SU-DHL-6 (cell line): ENCODE measurements at regions not wholly inside any gene's neighbourhood (a gene's known extent, or its start where the extent isn't known, plus 50 kb on each side); places are given as distances from the start of the nearest gene placed in this dataset.

Experiments
- H2AFZ ChIP-seq: fragments of 200-600 bp; sonication (generic); 2 replicates; pipeline ENCODE4 v1.6.1; 2014; ENCODE audit warnings: low read depth, mild to moderate bottlenecking, moderate library complexity, mixed read lengths, antibody characterized with exemption, low read length; ENCODE audit not compliant: severe bottlenecking
- H3F3A ChIP-seq: fragments of 200-600 bp; shearing (Covaris generic); 2 replicates; pipeline ENCODE4 v1.6.0; 2016; ENCODE audit warnings: antibody characterized with exemption, mild to moderate bottlenecking; ENCODE audit not compliant: insufficient read depth
- H3K27ac ChIP-seq: fragments of 200-600 bp; sonication (generic); 2 replicates; pipeline ENCODE4 v1.5.1; 2016; ENCODE audit warnings: low read depth, mild to moderate bottlenecking, low read length, moderate library complexity, mixed read lengths
- H3K27me3 ChIP-seq: fragments of 200-600 bp; sonication (generic), shearing (Covaris generic); 2 replicates; pipeline ENCODE4 v1.6.0; 2014; ENCODE audit warnings: mild to moderate bottlenecking, low read length
- H3K36me3 ChIP-seq: fragments of 200-600 bp; sonication (generic); 2 replicates; pipeline ENCODE4 v1.6.1; 2014; ENCODE audit warnings: mild to moderate bottlenecking, low read length, mixed read lengths
- H3K4me2 ChIP-seq: fragments of 300-600, 200-600 bp; shearing (Covaris generic), sonication (generic); 2 replicates; pipeline ENCODE4 v1.6.0; 2014; ENCODE audit warnings: low read length, low read depth, mild to moderate bottlenecking; ENCODE audit not compliant: poor library complexity, severe bottlenecking
- H3K4me3 ChIP-seq: fragments of 200-600 bp; sonication (generic); 2 replicates; pipeline ENCODE4 v1.5.1; 2014; ENCODE audit warnings: antibody characterized with exemption, low read length, mild to moderate bottlenecking, mixed read lengths; ENCODE audit not compliant: insufficient read depth, poor library complexity, severe bottlenecking
- H3K79me2 ChIP-seq: fragments of 200-600 bp; sonication (generic); 2 replicates; pipeline ENCODE4 v1.6.1; 2014; ENCODE audit warnings: mild to moderate bottlenecking, low read length, moderate library complexity; ENCODE audit not compliant: insufficient read depth
- H3K9ac ChIP-seq: fragments of 200-600 bp; sonication (generic); 2 replicates; pipeline ENCODE4 v1.7.0; 2014; ENCODE audit warnings: mild to moderate bottlenecking, low read length
- H3K9me2 ChIP-seq: fragments of 200-600 bp; sonication (generic); replicated peaks from 2 replicates; pipeline ENCODE4 v1.6.1; 2014; ENCODE audit warnings: low read length; ENCODE audit not compliant: insufficient read depth
- H3K9me3 ChIP-seq: fragments of 200-600 bp; sonication (generic); 2 replicates; pipeline ENCODE4 v1.6.1; 2014; ENCODE audit warnings: low read length, mixed read lengths; ENCODE audit not compliant: insufficient read depth
- H4K20me1 ChIP-seq: fragments of 200-600 bp; sonication (generic); 2 replicates; pipeline ENCODE4 v1.6.1; 2014; ENCODE audit warnings: low read depth, mild to moderate bottlenecking, antibody characterized with exemption, low read length, moderate library complexity, mixed read lengths
- EZH2phosphoT487 ChIP-seq: fragments of 200-600 bp; sonication (generic), shearing (Covaris generic); conservative IDR thresholded peaks from 2 replicates; pipeline ENCODE4 v1.6.1; 2018; ENCODE audit warnings: mild to moderate bottlenecking, antibody characterized with exemption, low read length, moderate library complexity, mixed read lengths
- TF ChIP-seq, protein P1 (sequence below): fragments of 200-600 bp; sonication (generic); IDR thresholded peaks from one replicate; pipeline ENCODE4 v1.5.1; 2017; ENCODE audit warnings: antibody characterized with exemption, mild to moderate bottlenecking, low read length, moderate library complexity; ENCODE audit not compliant: insufficient read depth, poor library complexity, severe bottlenecking

- H2AFZ ChIP-seq: no peak overlapping the region
- H3K4me2 ChIP-seq: no peak overlapping the region
- no peaks in the 10 kb centered on the region for H3F3A ChIP-seq
- H3K9me2 ChIP-seq: no peaks in the 10 kb centered on the region
- no peaks in the 10 kb centered on the region for H3K9me3 ChIP-seq
- no peaks in the 10 kb centered on the region for H3K27me3 ChIP-seq
- H3K36me3 ChIP-seq: no peaks in the 10 kb centered on the region
- no peaks in the 10 kb centered on the region for H3K79me2 ChIP-seq
- no peaks in the 10 kb centered on the region for H4K20me1 ChIP-seq
- H3K4me3 ChIP-seq: no peak overlapping the region
- TF ChIP-seq, protein P1, sequence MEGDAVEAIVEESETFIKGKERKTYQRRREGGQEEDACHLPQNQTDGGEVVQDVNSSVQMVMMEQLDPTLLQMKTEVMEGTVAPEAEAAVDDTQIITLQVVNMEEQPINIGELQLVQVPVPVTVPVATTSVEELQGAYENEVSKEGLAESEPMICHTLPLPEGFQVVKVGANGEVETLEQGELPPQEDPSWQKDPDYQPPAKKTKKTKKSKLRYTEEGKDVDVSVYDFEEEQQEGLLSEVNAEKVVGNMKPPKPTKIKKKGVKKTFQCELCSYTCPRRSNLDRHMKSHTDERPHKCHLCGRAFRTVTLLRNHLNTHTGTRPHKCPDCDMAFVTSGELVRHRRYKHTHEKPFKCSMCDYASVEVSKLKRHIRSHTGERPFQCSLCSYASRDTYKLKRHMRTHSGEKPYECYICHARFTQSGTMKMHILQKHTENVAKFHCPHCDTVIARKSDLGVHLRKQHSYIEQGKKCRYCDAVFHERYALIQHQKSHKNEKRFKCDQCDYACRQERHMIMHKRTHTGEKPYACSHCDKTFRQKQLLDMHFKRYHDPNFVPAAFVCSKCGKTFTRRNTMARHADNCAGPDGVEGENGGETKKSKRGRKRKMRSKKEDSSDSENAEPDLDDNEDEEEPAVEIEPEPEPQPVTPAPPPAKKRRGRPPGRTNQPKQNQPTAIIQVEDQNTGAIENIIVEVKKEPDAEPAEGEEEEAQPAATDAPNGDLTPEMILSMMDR: no peak
- no peak for TF ChIP-seq EZH2phosphoT487
- H3K9ac ChIP-seq: no peak overlapping the region
- H3K27ac ChIP-seq: no peak overlapping the region
Measured at GRCh38 chr4:13678186-13678924, 50.8 kb upstream of the BOD1L1 start.

DNA sequence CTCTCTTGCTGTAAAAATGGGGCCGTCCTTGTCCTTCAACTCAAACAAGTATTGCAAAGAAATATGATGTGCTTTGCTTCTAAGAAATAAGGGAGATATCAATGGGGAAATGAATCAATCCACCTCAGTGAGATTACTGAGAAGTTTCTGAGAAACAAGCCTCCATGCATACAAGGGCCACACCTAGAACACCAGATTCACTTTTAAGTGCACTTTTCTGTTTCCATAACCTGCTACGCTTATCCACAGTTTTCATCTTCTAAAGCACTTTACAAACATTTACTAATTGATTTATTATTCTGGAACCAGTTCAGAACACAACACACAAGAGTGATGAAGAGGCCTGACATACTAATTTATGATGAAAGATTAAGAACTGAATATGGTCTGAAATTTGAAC is 54.0 kb upstream of the BOD1L1 start:
- H3F3A ChIP-seq: no peaks in the 10 kb centered on the region
- H3K4me3 ChIP-seq: no peak overlapping the region
- no peaks in the 10 kb centered on the region for H4K20me1 ChIP-seq
- TF ChIP-seq, protein P1: no peak
- TF ChIP-seq EZH2phosphoT487: no peak
- no peak overlapping the region for H2AFZ ChIP-seq
- H3K79me2 ChIP-seq: no peaks in the 10 kb centered on the region
- H3K27me3 ChIP-seq: no peaks in the 10 kb centered on the region
- no peak overlapping the region for H3K9ac ChIP-seq
- no peaks in the 10 kb centered on the region for H3K36me3 ChIP-seq
- H3K9me3 ChIP-seq: no peaks in the 10 kb centered on the region
- H3K9me2 ChIP-seq: no peaks in the 10 kb centered on the region
- H3K4me2 ChIP-seq: no peak overlapping the region
- H3K27ac ChIP-seq: no peak overlapping the region

DNA sequence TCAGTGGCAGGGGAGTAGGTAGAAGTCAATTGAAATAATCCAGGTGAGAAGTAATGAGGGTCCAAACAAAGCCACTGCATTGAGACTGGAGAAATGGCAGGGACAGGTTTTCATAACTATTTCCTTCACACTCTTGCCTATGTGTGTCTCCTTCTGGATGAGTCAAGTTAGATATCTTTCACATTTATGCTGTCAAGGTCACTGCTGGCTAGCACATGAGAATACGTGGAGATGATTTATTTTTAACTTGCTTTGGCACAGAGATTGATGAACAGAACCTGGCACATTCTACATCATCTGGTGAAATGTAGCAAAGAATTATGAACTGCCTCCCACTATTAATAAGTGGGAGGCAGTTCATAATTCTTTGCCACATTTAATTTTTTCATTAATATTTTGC is 66.7 kb upstream of the BOD1L1 start:
- Histone ChIP-seq H3K9me2 (no peaks in the 10 kb centered on the region), H3K27me3 (no peaks in the 10 kb centered on the region), H3K79me2 (no peaks in the 10 kb centered on the region), H3F3A (no peaks in the 10 kb centered on the region), H3K4me3 (no peak overlapping the region), H3K4me2 (no peak overlapping the region), H2AFZ (no peak overlapping the region), H4K20me1 (no peaks in the 10 kb centered on the region), H3K9me3 (no peaks in the 10 kb centered on the region), H3K9ac (no peak overlapping the region), H3K27ac (no peak overlapping the region), H3K36me3 (no peaks in the 10 kb centered on the region)
- TF ChIP-seq EZH2phosphoT487: no peak
- TF ChIP-seq, protein P1: no peak
